MV-4-11 (cell line): ENCODE measurements at regions not wholly inside any gene's neighbourhood (a gene's known extent, or its start where the extent isn't known, plus 50 kb on each side); places are given as distances from the start of the nearest gene placed in this dataset.
"Not testable (repeated sequence)": the region's sequence is repeated elsewhere in the genome, so short reads cannot be mapped to it uniquely, and the experiment has no call there.

ENCODE experiments used
- DNase-seq: peaks from one replicate; lab custom pipeline; 2025; lab: John Stamatoyannopoulos, UW

DNA sequence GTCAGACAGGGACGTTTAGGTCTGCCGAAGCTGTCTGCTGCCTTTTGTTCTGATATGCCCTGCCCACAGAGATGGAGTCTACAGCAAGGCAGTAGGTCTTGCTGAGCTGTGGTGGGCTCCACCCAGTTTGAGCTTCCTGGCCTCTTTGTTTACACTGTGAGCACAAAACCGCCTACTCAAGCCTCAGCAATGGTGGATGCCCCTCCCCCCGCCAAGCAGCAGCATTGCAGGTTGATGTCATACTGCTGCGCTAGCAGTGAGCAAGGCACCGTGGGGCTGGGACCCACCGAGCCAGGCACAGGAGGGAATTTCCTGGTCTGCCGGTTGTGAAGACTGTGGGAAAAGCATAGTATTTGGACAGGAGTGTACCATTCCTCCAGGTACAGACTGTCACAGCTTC is 233.1 kb downstream of the ATPSCKMT start:
- DNase-seq = not testable (repeated sequence)

DNA sequence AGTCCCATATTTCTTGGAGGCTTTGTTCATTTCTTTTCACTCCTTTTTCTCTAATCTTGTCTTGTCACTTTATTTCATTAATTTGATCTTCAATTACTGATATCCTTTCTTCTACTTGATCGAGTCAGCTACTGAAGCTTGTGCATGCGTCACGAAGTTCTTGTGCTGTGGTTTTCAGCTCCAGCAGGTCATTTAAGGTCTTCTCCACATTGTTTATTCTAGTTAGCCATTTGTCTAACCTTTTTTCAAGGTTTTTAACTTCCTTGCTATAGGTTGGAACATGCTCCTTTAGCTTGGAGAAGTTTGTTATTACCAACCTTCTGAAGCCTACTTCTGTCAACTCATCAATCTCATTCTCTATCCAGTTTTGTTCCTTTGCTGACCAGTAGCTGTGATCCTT is 234.0 kb downstream of the ATPSCKMT start:
- DNase-seq = not testable (repeated sequence)

DNA sequence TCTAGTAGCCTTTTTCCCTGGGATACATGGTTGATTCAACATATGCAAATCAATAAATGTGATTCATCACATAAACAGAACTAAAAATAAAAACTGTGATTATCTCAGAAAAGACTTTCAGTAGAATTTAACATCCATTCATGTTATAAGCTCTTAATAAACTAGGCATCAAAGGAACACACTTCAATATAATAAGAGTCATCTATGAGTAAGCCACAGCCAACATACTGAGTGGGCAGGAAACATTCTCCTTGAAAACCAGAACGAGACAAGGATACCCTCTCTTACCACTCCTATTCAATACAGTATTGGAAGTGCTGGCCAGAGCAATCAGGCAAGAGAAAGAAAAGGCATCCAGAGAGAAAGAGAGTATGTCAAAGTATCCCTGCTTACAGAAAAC is 239.9 kb downstream of the ATPSCKMT start:
- DNase-seq = no peak

DNA sequence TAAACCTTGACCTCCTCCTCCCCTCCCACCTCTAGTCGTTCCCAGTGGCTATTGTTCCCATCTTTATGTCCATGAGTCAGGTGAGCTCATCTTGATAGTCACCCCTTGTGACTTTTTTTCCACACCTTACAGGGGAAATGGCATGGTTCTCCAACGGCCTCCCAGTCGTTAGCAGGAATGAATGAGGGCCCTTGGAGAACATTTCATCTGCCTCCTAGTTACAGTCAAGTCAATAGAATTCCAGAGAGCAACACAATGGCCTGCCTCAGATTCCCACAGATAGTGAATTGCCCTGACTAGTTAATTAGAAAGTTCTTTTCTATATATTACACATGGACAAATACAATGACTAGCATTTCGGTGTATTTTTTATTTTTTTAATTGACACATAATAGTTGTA is 262.6 kb downstream of the ATPSCKMT start:
- DNase-seq = no peak

DNA sequence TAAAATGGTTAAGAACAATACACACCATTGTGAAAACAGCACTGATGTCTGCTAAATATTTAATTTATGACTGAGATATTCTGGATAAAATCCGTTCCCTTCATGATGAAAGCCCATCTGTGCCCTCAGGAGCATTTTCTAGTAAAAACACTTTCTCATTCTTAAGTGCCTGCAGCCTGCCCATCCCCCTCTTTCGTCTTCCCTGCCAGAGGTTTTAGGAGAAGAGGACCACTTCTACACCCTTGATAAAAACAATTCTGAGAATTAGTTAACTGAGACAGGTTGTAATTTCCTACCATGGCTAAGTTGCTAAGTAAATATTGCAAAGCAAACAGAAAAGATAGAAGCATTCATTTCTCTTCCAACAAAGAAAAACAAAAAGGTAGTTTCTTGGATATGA is 272.6 kb downstream of the ATPSCKMT start:
- no peak for DNase-seq

DNA sequence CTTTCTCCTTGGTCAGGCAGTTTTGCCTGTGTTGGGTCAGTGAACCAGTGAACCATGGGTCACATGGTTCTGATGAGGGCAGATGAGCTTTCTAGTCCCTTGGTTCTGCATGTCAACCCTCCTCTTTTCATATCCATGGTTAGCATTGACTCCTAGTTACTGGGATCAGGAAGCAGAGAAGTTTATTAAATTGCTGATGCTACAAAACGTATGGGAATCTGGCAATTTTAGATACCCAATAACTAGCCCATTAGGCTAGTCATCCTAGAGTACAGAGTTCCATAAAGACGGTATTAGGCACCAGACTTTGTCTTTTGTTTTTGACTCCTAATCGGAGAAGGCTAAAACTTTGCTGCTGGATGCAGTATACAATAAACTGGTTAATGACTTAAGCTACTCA is 273.1 kb downstream of the ATPSCKMT start:
- DNase-seq = no peak

DNA sequence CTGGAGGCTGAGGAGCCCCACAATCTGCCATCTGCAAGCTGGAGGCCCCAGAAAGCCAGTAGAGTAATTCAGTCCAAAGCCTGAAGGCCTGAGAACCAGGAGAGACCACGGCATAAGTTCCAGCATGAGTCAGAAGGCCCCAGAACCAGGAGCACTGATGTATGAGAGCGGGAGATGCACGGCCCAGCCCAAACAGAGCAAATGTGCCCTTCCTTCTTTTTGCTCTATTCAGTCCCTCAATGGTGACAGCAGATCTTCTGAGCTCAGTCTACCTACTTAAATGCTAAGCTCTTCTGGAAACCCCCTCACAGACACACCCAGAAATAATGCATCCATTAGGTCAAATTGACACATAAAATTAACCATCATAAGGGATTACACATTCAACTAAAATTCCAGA is 277.6 kb downstream of the ATPSCKMT start:
- no peak for DNase-seq

DNA sequence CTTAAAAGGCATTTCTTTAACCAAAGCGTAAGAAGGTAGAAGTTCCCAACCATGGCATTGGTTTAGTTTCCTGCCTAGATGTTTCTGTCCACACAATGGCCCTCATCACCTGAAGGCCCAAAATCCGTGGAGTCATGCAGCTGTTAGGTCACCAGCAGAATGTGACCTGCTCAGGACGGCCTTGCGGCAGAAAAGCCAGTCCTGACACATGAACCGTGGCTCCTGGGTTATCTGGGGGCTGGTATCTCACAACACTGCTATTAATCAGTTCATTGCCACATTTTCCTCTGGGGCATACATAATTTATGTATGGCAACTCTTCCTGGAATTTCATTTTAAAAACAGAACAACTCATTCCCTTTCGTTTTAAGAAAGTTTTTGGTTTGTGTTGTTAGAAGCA is 278.4 kb downstream of the ATPSCKMT start:
- DNase-seq = no peak

DNA sequence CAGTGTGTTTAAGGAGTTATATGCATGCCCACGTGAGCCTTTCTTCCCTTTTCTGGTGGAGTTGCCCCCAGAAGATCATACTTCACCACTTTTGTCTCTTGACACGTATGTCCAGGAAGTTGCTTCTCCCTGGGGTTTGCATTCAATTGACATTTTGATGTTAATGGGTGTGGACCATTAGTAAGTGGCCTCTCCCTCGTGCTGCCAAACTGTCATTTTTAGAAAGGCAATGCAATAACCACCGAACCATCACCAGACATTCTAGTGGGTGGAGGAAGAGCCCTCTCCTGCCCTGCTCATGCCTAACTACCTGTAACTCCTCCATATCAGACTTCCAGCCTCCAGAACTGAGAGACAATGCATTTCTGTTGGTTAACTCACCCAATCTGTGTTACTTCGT is 290.8 kb downstream of the ATPSCKMT start:
- DNase-seq = no peak

DNA sequence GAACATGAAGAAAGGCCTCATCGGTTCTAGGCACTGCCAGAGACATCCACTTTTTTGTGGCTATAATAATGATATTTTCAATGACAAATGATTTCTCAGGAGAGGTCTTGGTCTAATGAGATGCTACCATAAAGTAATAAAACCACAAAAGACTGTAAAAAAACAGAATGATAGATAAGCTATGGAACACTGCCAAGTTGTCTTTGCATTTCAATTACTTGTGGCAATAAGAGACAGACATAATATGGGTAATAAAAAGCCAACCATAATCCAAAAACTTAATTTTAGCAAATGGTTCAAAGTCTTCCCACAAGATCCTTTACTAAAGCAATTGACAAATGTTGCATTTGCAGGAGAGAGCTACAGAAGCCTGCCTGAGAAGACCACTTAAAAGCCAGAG is 292.5 kb downstream of the ATPSCKMT start:
- DNase-seq = no peak

DNA sequence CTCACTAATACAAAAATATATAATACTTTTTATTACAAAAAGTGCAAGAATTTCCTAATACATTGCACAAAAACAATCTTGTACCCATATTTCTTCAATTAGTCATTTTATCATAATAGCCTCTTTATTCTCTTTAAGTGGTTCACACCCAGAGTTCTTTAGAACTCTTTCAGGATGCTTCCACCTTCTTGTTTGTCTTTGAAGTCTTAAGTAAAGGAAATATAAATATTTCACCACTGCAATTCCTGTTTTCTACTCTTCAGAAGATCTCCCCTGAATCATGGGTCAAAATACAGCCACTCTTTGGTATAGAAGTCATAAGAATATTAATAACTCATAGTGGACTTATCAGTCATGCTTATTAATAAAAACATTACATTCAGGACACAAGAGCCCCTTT is 293.0 kb downstream of the ATPSCKMT start:
- no peak for DNase-seq

DNA sequence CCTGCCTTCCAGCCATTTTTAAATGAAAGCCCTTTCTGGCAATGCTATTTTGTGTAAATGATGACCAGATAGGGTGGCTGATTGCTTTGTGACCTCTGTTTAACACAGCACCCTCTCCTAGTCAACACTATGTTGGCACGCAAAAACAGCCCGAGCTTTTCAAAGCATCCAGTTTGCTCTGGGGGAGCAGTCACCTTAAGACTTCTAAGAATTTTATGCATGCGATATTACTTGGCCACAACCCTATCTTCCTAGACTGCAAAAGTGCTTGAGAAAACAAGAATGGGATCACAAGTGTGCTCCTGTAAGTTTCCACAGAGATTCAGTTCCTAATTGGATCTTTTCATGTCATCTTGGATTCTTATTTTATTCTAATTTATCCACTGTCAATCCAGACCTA is 294.1 kb downstream of the ATPSCKMT start:
- DNase-seq = no peak

DNA sequence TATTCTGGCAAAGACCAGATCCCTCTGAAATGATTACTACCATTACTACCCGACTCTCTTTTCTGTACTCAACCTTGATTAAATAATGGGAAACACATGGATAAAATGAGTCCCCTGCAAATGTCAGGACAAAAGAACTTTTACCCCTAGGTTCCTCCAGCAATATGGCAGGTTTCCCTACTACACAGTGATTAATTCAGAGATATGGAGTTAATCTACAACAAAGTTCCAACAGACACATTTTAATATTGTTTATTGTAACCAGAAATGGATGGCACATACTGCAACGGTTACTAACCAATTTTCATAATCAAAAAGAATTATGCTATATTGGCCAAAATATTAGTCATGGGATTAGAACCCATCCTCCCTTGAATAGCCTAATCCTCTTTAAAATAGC is 294.8 kb downstream of the ATPSCKMT start:
- DNase-seq = no peak

DNA sequence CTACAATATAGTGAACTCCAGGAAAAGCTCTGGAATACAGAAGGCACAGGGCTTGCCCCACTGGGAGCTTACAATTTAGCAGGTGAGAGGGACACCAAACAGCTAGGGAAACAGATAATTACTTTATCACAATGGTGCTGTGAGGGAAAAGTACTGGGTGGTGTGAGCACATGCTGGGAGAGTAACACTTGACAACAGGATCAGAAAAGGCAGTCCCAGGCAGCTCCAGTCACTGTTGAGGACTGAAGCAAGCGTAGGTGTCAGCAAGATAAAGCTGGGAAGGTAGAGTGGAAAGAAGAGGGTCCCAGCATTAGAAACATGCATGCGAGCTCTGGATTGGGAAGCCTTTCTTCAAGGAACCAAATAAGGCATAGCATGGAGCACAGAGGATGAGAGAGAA is 296.0 kb downstream of the ATPSCKMT start:
- no peak for DNase-seq

DNA sequence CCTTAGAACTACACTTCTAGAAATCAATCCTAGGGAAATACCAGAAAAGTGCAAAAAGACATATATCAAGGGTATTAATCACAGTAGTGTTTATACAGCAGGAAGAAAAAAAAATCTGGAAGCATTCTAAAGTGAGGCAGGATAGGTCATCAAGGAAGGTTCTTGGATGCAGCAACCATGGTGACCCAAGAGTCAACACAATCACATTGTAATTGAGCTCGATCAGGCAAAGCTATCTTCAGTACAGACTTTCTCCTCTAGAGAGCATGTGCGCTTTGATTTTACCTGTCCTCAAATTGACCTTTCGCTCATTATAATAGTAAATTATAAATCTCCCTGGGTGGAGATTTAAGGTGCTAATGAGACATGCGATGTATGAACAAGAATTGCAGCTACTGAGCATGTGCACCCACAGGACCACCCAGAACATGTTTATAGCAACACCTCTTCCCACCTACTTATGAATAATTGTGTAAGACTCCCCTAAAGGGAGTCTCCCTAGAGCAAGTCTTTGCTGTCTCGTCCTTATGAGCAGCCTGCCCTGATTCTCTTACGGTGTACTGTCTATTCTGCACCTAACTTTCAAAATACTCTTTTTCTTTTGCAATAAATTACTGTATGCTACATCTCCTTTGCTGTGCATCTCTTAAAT is 297.7 kb downstream of the ATPSCKMT start:
- DNase-seq = no peak

DNA sequence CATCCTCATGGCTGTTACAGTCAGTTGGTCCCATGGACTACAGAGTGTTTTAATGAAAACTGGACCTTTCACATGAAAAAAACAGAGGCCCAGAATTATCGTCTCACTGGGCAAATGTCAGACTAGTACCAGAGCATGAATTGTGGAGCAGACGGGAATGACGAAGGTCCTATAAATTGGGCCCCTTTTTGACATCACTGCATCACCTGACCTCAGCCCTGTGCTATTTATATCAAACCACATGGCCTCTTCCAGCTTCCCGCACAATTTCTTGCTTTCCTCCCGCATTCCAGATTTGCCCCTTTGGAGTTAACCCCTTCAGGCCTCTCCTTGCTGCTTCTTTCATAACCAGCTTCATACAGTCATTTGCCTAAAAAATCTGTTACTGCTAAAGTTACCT is 301.7 kb downstream of the ATPSCKMT start:
- no peak for DNase-seq

DNA sequence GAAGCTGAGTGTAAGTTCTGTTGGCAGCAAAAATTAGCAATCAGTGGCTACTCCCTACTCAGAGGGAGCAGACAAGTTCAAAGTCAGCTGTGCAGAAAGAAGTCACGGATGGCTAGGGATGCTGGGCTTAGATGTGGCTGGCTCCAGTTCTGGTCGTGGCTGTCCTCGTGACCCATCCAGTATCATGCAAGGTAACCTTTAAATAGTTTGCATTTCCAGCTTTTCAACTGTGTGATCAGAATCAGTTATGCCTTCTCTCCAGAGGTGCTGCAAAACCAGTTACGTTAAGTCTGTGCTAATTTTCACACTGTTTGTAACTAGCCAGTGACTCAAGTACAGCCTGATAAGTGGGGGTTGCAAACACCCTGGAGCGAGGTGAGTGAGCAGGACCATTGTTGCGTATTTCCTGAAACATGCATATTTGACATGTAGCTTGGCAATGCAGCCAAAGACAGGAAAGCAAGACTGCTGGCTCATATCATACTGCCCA is 302.4 kb downstream of the ATPSCKMT start:
- no peak for DNase-seq

DNA sequence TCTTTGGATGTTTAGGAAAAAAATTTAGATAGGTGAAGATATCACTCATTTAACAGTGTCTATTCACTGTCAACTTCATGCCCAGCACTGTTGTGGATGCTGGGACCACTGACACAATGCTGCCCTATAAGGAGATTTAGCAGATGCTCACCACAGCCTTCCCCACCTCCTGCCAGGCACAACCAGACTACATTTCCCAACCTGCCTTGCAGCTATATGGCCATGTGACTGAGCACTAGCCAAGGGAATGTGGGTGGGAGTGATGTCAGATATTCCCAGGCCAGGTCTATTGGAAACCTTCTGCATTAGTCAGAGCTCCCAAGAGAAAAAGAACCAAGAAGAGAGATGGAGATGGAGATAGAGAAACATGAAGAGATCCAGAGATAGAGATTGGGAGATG is 302.6 kb upstream of the TAS2R1 start:
- DNase-seq = no peak

DNA sequence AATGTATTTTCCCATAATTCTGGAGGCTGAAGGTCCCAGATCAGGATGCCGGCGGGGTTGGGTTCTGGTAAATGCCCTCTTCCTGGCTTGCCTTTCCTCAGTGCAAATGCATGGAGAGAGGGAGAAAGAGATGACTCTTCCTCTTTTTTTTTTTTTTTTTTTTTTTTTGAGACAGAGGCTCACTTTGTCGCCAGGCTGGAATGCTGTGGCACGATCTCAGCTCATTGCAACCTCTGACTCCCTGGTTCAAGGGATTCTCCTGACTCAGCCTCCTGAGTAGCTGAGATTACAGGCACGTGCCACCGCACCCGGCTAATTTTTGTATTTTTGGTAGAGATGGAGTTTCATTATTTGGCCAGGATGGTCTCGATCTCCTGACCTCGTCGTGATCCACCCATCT is 300.0 kb upstream of the TAS2R1 start:
- DNase-seq = no peak

DNA sequence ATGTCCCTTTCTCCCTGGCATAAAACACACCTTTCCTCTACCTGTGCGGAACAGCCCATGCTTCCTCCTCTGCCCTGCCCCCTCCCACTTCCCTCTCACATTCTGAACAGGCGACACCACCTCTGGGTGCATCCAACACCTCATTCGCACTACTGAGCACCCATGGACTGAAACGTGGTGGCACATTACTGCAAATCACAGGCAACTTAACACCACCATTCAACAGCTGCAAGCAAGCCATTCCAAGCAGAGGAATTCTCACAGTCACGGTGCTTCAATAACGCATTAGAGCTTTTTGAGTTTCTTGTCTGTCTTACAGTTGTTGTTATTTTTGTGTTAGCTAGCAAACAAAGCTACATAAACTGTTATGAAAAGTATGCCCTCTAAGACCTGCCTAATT is 298.2 kb upstream of the TAS2R1 start:
- DNase-seq = no peak

DNA sequence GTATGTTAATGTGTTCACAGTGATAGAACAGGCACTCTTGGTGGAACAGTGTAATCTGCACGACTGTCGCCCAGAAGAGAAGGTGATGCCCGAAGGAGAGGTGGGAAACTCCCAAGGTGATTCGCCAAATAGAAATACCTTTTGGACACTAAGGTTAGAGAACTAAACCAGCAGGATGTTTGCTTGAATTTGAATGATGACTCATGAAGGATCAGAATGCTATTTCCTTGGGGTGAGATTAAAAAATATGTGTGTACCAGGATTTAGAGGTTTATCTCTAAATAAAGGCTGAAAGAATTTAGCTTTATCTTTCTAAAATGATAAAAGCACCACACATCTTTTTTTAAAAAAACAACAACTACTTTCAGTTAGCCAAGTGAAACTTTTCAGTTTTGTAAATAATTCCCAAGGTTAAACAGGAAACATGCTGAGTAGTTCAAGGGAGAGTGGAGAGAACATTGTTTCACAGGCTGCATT is 297.4 kb upstream of the TAS2R1 start:
- no peak for DNase-seq

DNA sequence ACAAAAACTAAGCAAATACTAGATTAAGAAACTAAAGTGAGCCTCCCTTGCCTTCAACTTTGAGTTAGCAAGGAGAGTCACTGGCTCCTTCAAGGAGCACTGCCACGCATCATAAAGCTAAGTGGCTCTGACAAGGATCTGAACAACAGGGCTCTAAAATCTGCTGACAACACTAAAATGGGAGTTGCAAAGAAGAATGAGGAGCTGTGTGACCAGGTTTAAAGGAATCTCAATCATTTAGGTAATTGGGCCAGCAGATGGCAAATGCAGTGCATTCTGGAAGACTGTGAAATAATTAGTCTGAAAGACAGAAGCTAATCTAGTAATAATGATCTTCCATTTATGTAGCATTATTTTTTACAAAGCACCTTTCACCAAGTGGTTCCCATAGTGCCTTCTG is 297.0 kb upstream of the TAS2R1 start:
- no peak for DNase-seq

DNA sequence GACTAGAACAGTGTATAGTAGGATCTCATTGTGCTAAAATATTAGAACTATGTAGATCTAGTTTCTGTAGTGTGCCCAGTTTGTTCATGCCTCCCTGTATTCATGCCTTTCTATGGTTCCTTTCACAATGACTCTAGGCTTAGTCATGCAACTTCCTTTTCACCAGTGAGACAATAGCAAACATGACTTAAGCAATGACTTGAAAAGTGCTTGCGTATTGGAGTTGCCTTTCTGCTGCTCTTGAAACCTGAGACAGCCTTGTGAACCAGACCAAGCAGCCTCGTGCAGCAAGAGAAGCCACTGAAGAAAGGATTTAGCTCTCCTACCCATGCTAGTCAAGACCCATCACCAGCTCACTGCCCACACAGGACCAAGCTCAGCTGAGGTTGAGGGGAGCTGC is 294.5 kb upstream of the TAS2R1 start:
- peak; percentile 86 for DNase-seq

DNA sequence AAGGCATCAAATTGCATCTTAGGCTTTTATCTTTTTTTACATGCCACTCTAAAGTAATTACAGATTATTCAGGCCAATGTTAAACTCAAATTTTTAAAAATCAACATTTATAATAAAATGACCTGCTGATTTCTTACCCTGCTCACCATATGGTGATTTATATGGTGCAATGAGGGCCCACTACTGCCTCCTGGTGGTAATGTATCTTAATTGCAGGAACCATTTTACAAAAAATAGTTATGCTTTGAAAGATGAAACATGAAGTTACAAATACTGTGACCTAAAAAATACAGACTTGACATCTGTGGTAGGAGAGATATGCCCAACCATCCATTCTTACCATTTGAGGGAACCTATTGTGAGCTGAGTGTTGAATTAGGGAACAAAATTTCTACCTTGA is 292.6 kb upstream of the TAS2R1 start:
- DNase-seq = no peak
